OCI-LY1 (cell line): ENCODE measurements at regions not wholly inside any gene's neighbourhood (a gene's known extent, or its start where the extent isn't known, plus 50 kb on each side); places are given as distances from the start of the nearest gene placed in this dataset.

Source experiments
- EZH2 ChIP-seq: fragments of 200-600 bp; sonication (generic), shearing (Covaris generic); IDR thresholded peaks from 2 replicates; pipeline ENCODE4 v1.8.0; 2017; ENCODE audit warnings: borderline replicate concordance, mixed run types, mild to moderate bottlenecking, antibody characterized with exemption, low read length, moderate library complexity, mixed read lengths
- TF ChIP-seq, protein P1 (sequence below): fragments of 200-600 bp; sonication (generic), shearing (Covaris generic); IDR thresholded peaks from 2 replicates; pipeline ENCODE4 v1.5.1; 2017; ENCODE audit warnings: mild to moderate bottlenecking, antibody characterized with exemption, low read length, moderate library complexity, mixed read lengths

DNA sequence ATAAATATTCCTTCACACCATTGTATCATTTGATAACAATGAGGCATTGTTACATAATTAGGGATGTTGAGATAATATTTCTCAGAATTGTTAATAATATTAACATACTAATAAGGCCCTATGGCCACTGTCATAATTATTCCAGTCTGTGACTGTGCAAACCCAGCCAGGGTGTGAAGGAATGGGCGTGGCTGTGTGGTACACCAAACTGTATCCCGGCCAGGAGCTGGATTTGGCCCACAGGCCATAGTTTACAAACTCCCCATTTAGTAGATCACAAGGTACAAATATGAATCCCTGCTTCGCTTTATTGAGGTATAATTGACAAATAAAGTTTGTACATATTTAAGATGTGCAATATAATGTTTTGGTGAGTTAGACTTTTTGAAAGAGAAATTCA, 894.7 kb downstream of the C6orf118 start:
- TF ChIP-seq, protein P1, sequence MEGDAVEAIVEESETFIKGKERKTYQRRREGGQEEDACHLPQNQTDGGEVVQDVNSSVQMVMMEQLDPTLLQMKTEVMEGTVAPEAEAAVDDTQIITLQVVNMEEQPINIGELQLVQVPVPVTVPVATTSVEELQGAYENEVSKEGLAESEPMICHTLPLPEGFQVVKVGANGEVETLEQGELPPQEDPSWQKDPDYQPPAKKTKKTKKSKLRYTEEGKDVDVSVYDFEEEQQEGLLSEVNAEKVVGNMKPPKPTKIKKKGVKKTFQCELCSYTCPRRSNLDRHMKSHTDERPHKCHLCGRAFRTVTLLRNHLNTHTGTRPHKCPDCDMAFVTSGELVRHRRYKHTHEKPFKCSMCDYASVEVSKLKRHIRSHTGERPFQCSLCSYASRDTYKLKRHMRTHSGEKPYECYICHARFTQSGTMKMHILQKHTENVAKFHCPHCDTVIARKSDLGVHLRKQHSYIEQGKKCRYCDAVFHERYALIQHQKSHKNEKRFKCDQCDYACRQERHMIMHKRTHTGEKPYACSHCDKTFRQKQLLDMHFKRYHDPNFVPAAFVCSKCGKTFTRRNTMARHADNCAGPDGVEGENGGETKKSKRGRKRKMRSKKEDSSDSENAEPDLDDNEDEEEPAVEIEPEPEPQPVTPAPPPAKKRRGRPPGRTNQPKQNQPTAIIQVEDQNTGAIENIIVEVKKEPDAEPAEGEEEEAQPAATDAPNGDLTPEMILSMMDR = no peak
- no peak for TF ChIP-seq EZH2
